HG03108 (cell line): ENCODE measurements at regions not wholly inside any gene's neighbourhood (a gene's known extent, or its start where the extent isn't known, plus 50 kb on each side); places are given as distances from the start of the nearest gene placed in this dataset.

Experiments used
- ATAC-seq: cut with Tn5 transposase; IDR thresholded peaks from one replicate; pipeline ENCODE4 v1.9.1; 2021; ENCODE audit warnings: moderate library complexity; ENCODE audit not compliant: unreplicated experiment

DNA sequence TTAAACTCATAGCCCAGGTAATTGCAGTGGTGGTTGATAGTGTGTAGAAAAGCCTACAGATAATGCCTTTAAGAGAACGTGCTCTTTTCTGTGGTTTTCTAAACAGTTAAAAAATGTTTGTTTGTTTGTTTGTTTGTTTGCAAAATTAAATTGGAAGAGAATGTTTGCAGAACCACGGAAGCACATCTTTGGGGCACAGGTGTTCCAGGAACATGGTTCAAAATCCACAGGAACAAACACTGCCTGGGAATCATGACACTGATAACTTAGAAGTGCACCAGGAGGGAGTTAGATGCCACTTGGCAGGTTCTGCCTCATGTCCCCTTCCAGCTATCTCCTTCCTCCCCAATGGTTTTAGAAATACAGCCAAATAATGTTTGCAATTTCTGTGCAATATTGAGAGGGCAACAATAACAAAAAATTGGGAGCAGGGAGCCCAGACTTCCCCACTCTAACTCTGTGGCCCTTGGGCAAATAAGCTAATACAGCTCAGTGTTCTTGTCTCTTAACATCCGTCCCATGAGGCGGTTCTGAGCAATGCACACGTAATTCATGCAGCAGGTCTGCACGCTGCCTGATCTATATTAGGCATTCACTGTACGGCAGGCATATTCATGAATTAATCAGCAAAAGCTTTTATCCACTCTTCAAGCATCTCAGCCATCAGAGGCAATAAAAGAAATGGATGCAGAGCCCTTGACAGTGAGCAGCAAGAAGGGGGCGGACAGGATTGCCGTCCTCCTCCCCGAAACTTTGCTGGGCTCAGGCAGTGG is 274.3 kb upstream of the FOXQ1 start:
- ATAC-seq = no peak

GRCh38 chr6:1035401-1035800 is 276.5 kb upstream of the FOXQ1 start:
- ATAC-seq = no peak

GRCh38 chr6:1031720-1032119 is 280.2 kb upstream of the FOXQ1 start:
- ATAC-seq = no peak

DNA sequence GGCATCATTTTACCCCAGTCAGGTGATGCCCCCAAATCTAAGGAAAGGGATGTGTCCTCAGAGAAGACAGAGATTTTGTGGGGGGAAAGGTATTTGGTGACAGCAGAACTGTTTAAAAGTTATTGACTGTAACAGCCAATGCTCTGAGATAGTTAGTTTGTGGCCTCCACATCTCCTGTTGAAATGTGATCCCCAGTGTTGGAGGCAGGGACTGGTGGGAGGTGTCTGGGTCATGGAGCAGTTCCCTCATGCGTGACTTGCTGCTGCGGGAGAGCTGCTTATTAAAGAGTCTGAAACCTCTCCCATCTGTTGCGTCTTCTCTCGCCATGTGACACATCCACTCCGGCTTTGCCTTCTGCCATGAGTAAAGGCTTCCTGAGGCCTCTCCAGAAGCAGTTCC is 282.8 kb upstream of the FOXQ1 start:
- no peak for ATAC-seq

- ATAC-seq = no peak
These were observed 283.2 kb upstream of the FOXQ1 start for GRCh38 chr6:1028723-1029122.

GRCh38 chr6:1027795-1028569 is 283.9 kb upstream of the FOXQ1 start:
- no peak for ATAC-seq

DNA sequence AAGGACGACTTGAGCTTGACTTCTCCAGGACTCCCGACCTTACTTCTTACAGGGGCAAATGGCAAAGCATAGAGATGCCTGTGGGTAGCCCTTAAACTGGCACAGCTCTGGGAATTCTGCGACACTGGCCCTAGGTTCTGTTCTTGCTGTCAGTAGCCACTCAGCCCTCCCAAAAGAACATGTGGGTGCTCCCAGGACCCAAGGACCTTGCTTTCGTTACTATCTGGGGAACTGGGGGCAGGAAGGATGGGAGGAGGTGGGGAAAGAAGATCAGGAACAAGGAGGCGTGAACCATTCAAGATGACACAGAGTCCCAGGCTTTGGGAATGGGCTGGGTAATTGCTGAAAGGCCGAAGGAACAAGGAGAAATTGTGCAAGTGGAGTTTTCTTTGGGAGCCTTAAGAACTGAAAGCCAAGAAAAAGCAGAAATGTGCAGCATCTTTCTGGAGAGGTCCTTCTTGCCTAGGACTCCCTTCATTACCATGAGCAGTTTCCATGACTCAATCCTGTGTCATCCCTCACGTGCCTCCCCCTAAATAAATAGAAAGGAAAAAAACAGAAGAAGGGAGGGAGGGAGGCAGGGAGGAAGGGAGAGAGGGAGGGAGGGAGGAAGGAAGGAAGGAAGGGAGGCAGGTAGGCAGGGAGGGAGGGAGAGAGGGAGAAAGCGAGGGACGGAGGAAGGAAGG is 284.6 kb upstream of the FOXQ1 start:
- no peak for ATAC-seq

GRCh38 chr6:1025821-1026220 is 286.1 kb upstream of the FOXQ1 start:
- no peak for ATAC-seq

DNA sequence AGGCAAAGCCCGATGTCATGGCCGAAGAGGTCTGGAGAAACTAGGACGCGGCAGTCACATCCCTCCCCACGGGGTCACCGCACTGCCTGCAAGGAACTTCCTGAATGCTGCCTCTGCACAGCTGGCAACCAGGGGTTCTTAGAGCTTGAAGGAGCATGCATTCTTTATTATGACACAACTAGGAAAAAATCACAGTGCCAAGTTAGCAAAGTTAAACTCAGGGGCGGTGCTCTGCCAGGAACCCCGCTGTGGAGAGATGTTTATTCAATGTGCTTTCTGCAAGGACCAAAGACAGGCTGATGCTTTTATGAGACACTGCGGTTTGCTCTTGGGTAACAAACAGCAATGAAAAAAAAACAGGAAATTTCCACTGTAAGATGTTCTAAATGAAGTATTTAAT is 287.3 kb upstream of the FOXQ1 start:
- no peak for ATAC-seq

GRCh38 chr6:1024161-1024560 is 287.7 kb upstream of the FOXQ1 start:
- ATAC-seq = no peak

- ATAC-seq = no peak
These were observed 288.7 kb upstream of the FOXQ1 start for GRCh38 chr6:1023229-1023628.

DNA sequence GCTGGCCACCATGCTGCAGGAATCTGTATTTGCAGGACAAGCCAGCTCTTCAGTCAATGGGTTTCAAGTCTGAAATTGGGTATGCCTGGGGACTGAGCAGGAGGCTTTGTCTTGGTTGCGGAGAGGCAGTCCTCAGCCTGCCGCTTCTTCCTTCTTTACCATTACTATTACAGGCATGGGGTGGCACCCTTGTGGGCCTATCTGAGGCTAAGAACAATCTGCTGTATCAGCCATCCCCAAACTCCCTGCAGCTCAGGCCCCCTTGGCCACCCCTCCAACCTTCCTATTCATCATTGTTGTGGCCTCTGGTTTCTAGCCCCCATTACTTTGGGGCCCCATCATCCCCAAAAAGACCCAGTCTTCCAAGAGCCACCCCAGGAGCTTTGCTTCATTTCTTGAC is 289.2 kb upstream of the FOXQ1 start:
- ATAC-seq = no peak

DNA sequence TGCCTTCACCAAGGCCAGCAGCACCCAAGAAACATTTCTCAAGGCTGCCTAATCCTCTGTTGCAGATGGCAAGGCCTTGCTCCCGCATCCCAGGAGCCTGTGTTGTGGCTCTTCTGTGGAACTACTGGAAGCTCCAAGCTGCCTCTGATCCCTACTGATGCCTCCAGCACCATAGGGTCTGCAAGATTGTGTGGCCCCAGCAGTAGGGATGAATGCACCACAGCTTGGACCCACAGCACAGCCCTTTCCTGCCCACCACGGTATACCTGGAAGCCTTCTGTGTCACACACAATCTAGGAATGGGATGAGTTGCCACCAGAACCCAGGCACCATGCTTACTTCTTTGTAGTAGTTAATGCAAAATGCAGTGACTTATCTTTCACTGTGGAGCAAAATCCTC is 291.1 kb upstream of the FOXQ1 start:
- ATAC-seq = no peak

DNA sequence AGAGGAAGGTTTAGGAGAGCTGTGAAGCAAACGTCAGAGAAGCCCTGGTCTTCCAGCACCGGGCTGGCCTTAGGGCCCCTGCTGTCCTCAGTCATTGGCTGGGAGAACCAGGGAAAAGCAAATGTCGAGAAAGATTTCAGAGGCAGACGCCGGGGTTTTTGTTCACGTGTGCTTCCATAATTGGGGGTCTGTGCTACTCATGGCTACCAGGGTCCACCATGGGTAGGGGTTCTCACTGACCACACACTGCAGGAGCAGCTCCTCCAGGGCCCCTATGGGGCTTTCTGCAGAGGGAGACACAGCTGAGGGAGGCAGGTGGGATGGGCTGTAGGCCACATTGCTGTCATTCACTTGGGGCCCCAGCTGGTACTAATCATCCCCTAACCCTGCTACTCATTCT is 291.8 kb upstream of the FOXQ1 start:
- ATAC-seq = no peak

DNA sequence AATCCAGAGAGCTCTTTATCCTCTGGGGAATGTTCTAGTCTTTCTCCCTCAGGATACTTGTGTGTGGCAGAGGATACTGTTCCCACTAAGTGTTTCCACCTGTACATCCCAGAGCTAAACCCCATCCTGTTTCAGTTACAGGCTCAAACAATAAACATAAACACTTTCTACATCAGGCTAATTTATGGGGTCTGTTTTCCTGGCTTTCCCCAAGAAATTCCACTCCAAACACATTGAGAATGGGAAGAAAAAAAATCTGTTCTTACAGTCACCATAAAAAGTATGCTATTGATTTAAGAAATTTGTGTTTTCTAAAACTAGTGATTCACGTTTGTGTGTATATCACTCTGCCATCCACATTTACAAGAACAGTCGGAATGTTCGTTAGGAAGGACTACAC is 293.9 kb upstream of the FOXQ1 start:
- no peak for ATAC-seq

DNA sequence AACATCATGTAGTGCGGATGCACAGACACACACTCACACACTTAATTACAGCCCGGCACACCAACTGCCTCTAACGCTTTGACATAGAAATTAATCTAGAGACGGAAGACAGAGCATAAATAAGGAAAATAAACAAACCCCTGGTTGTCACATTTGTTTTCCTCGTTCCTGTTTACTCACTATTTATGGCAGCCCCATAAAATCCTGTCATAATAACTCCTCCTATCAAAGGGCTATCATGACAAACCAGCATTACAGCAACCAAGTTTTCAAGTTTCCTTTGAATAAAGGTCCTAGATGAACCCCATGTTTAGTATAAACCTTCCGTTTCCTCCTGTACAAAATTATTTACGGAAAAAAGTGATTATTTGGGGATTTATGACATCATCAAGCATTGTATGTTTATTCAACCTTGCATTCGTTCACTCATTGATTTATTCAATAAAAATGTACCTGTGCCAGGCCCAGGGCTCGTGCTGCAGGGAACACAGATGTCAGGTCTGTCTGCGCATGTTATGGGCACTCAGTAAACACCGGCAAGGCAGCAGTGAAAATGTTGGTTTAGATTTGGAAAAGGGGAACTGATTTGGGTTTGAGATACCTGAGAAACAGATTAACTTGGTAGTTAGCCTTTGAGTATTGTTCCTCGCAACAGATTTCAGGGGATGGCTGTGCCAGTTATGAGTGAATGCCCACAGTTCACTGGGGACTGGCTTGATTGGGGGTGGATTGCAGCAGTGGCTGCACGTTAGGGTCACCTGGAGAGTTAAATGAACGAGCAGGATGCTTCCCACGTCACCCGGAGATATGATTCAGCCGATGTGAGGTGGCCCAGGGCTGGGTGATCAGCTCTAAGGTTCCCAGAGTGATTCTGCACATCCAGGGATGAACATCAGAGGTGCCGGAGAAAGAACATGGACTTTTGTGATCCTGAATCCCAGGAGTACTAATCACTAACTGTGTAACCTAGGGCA is 295.3 kb upstream of the FOXQ1 start:
- no peak for ATAC-seq

- ATAC-seq = no peak
These were observed 296.1 kb upstream of the FOXQ1 start for GRCh38 chr6:1015825-1016224.

DNA sequence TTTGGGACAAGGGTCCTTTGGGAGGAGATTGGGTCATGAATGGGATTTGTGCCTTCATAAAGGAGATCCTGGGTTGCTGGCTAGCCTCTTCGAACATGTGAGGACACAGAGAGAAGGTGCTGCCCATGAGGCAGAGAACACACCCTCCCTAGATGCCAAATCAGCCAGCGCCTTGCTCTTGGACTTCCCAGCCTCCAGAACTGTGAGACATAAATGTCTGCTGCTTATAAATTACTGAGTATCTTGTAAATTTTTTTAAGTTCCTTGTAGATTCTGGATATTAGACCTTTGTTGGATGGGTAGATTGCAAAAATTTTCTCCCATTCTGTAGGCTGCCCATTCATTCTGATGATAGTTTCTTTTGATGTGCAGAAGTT is 297.5 kb upstream of the FOXQ1 start:
- ATAC-seq = no peak

- no peak for ATAC-seq
These were observed 298.1 kb upstream of the FOXQ1 start for GRCh38 chr6:1013656-1014430.

DNA sequence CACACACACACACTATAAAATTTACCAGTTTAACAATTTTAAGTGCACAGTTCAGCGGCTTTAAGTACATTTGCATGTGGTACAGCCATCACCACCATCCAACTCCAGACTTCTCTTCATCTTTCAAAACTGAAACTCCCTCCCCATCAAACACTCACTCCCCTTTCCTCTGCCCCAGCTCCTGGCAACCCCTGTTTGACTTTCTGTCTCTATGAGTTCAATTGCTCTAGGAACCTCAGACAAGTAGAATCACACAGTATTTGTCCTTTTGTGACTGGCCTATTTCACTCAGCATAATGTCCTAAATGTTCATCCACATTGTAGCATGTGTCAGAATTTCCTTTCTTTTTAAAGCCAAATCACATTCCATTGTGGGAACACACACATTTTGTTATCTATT is 302.8 kb upstream of the FOXQ1 start:
- ATAC-seq = no peak
